Naive B cell (primary cell): ENCODE measurements at regions not wholly inside any gene's neighbourhood (a gene's known extent, or its start where the extent isn't known, plus 50 kb on each side); places are given as distances from the start of the nearest gene placed in this dataset.
"Not testable (repeated sequence)": the region's sequence is repeated elsewhere in the genome, so short reads cannot be mapped to it uniquely, and the experiment has no call there.

Source experiments
- ATAC-seq, 2 donors: fragments of 150-1000 bp; cut with Tn5 transposase; 2 replicates each; pipeline ENCODE4 v1.10.0; 2021; ENCODE audit warnings: low read depth in 2 of 2, mild to moderate bottlenecking in 2 of 2, moderate library complexity in 2 of 2
- DNase-seq: peaks from one replicate; pipeline ENCODE4 v3.0.0; 2022
- H3K27ac Mint-ChIP-seq, 6 donors: one replicate each; pipeline ENCODE4 v1.8.0; 2020 to 2022; ENCODE audit warnings: mild to moderate bottlenecking in 6 of 6, mixed read lengths in 6 of 6, moderate library complexity in 5 of 6, inconsistent platforms in 2 of 6
- H3K27me3 Mint-ChIP-seq, 3 donors: one replicate each; pipeline ENCODE4 v1.8.0; 2021 to 2022; ENCODE audit warnings: mixed read lengths in 3 of 3, mild to moderate bottlenecking in 1 of 3
- H3K36me3 Mint-ChIP-seq, 2 donors: one replicate each; pipeline ENCODE4 v1.8.0; 2020 to 2022; ENCODE audit warnings: mixed read lengths in 2 of 2, inconsistent platforms in 1 of 2, mild to moderate bottlenecking in 1 of 2
- H3K4me1 Mint-ChIP-seq, 3 donors: one replicate each; pipeline ENCODE4 v1.8.0; 2020 to 2022; ENCODE audit warnings: mixed read lengths in 3 of 3, inconsistent platforms in 1 of 3, mild to moderate bottlenecking in 1 of 3, moderate library complexity in 1 of 3
- H3K4me3 Mint-ChIP-seq, 8 donors: one replicate each; pipeline ENCODE4 v1.8.0; 2020 to 2022; ENCODE audit warnings: mild to moderate bottlenecking in 8 of 8, mixed read lengths in 8 of 8, moderate library complexity in 8 of 8, inconsistent platforms in 2 of 8
- H3K9me3 Mint-ChIP-seq, 7 donors: one replicate each; pipeline ENCODE4 v1.8.0; 2020 to 2022; ENCODE audit warnings: mixed read lengths in 7 of 7, mild to moderate bottlenecking in 5 of 7, inconsistent platforms in 2 of 7, moderate library complexity in 1 of 7

- Mint-ChIP-seq H3K4me3 (no peak overlapping the region), H3K27ac (no peak overlapping the region), H3K4me1 (no peaks in the 10 kb centered on the region), H3K36me3 (no peaks in the 10 kb centered on the region), H3K27me3 (peaks cover 0 to 3% (median 0%) of the 10 kb centered on the region in 3 donors), H3K9me3 (peaks cover 0 to 4% (median 0%) of the 10 kb centered on the region in 7 donors)
- ATAC-seq (no peak), DNase-seq (no peak)
These were observed 174.0 kb upstream of the IL15 start for GRCh38 chr4:141462361-141462760.

DNA sequence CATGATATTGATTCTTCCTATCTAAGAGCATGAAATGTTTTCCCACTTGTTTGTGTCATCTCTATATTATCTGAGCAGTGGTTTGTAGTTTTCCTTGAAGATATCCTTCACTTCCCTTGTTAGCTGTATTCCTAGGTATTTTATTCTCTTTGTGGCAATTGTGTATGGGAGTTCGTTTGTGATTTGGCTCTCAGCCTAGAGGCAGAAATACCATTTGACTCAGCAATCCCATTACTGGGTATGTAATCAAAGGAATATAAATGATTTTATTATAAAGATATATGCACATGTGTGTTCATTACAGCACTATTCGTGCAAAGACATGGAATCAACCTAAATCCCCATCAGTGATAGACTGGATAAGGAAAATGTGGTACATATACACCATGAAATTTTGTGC lies 172.7 kb upstream of the IL15 start:
- Mint-ChIP-seq H3K36me3 (no peaks in the 10 kb centered on the region), H3K27me3 (peaks cover 0 to 3% (median 0%) of the 10 kb centered on the region in 3 donors), H3K27ac (no peak overlapping the region), H3K9me3 (peaks cover 0 to 2% (median 0%) of the 10 kb centered on the region in 7 donors), H3K4me1 (no peaks in the 10 kb centered on the region), H3K4me3 (no peak overlapping the region)
- no peak for DNase-seq
- ATAC-seq = no peak

- H3K4me3 Mint-ChIP-seq = no peak overlapping the region
- no peak overlapping the region for H3K27ac Mint-ChIP-seq
- DNase-seq (no peak), ATAC-seq (no peak)
- H3K27me3 Mint-ChIP-seq = peaks cover 0 to 3% (median 0%) of the 10 kb centered on the region in 3 donors
- no peaks in the 10 kb centered on the region for H3K4me1 Mint-ChIP-seq
- H3K36me3 Mint-ChIP-seq = no peaks in the 10 kb centered on the region
- H3K9me3 Mint-ChIP-seq = no peaks in the 10 kb centered on the region
These were observed 172.0 kb upstream of the IL15 start for GRCh38 chr4:141464366-141464765.

- H3K27me3 Mint-ChIP-seq = peaks cover 0 to 3% (median 0%) of the 10 kb centered on the region in 3 donors
- no peaks in the 10 kb centered on the region for H3K4me1 Mint-ChIP-seq
- ATAC-seq (no peak), DNase-seq (no peak)
- H3K9me3 Mint-ChIP-seq = no peaks in the 10 kb centered on the region
- H3K36me3 Mint-ChIP-seq = no peaks in the 10 kb centered on the region
- no peak overlapping the region for H3K27ac Mint-ChIP-seq
- H3K4me3 Mint-ChIP-seq = no peak overlapping the region
These were observed 171.2 kb upstream of the IL15 start for GRCh38 chr4:141465171-141465570.

- ATAC-seq = no peak
- no peaks in the 10 kb centered on the region for H3K36me3 Mint-ChIP-seq
- no peak overlapping the region for H3K27ac Mint-ChIP-seq
- H3K9me3 Mint-ChIP-seq = no peaks in the 10 kb centered on the region
- H3K4me1 Mint-ChIP-seq = no peaks in the 10 kb centered on the region
- peaks cover 0 to 3% (median 0%) of the 10 kb centered on the region in 3 donors for H3K27me3 Mint-ChIP-seq
- H3K4me3 Mint-ChIP-seq = no peak overlapping the region
- DNase-seq = no peak
These were observed 169.2 kb upstream of the IL15 start for GRCh38 chr4:141467225-141467624.

GRCh38 chr4:141469392-141469791 lies 167.0 kb upstream of the IL15 start:
- no peaks in the 10 kb centered on the region for H3K9me3 Mint-ChIP-seq
- H3K27me3 Mint-ChIP-seq = no peaks in the 10 kb centered on the region
- H3K4me3 Mint-ChIP-seq = no peak overlapping the region
- no peaks in the 10 kb centered on the region for H3K36me3 Mint-ChIP-seq
- ATAC-seq (no peak), DNase-seq (no peak)
- no peaks in the 10 kb centered on the region for H3K4me1 Mint-ChIP-seq
- H3K27ac Mint-ChIP-seq = no peak overlapping the region

DNA sequence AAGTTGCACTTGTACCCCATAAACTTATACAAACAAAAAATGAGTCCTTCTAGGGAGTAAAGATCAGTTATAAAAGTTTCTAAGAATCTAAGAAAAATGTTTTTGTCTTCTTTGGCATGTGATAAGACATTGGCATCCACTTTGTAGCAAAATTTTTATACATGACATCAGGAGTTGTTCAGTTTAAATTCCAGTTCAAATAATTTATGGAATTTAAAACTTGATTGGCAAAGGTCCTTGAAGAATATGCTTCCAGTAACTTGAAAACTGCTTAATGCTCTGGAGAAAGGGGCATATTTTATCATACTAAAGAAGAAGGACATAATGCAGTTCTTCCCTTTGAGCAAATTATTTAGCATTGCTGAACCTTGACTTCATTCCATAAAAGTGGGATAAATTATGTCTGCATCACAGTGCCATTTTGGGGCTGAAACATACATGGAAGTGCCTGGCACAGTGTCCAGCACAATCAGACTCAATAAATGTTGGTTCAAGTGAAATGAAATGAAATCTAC lies 163.3 kb upstream of the IL15 start:
- Mint-ChIP-seq H3K9me3 (peaks cover 0 to 4% (median 2%) of the 10 kb centered on the region in 7 donors), H3K36me3 (no peaks in the 10 kb centered on the region), H3K4me3 (no peak overlapping the region), H3K27me3 (no peaks in the 10 kb centered on the region), H3K27ac (no peak overlapping the region), H3K4me1 (no peaks in the 10 kb centered on the region)
- ATAC-seq (no peak), DNase-seq (no peak)

DNA sequence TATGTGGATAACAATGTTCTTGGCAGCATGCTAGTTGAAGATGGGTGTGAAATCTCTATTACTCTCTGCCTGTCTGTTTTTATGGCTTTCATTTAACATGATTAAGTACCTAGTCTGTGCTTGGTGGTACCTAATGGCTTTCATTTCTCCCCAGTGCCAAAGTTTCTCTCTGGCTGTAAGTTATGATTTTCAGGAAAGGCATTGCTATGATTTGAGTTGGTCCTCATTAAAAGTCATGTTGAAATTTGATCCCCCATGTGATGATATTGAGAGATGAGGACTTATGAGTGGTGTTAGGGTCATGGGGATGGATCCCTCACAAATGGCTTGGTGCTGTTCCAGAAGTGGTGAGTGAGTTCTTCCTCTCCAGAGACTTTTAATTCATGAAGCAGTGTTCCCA lies 162.4 kb upstream of the IL15 start:
- Mint-ChIP-seq H3K27ac (no peak overlapping the region), H3K4me3 (no peak overlapping the region), H3K27me3 (no peaks in the 10 kb centered on the region), H3K4me1 (no peaks in the 10 kb centered on the region), H3K9me3 (peaks cover 0 to 5% (median 4%) of the 10 kb centered on the region in 7 donors), H3K36me3 (no peaks in the 10 kb centered on the region)
- no peak for DNase-seq
- no peak for ATAC-seq

DNA sequence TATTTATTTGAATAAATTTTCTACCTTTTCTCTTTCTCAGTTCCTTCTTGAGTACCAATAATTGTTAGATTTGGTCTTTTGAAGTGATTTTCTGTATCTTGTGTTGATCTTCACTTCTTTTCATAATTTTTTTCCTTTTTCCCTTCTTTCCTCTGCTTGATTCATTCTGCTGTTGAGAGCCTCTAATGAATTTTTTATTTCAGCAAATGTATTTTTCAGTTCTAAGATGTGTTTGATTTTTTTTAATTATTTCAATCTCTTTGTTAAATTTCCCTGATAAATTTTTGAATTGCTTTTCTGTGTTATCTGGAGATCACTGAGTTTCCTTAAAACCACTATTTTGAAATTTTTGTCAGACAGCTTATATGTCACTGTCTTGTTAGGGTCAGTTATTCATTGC lies 155.4 kb upstream of the IL15 start:
- Mint-ChIP-seq H3K27ac (no peak overlapping the region), H3K4me1 (no peaks in the 10 kb centered on the region), H3K9me3 (peaks cover 13 to 50% (median 35%) of the 10 kb centered on the region in 7 donors), H3K36me3 (peaks cover 5 to 13% of the 10 kb centered on the region in 2 donors), H3K4me3 (no peak overlapping the region), H3K27me3 (no peaks in the 10 kb centered on the region)
- DNase-seq (no peak), ATAC-seq (no peak)

- Mint-ChIP-seq H3K9me3 (peaks cover 18 to 56% (median 30%) of the 10 kb centered on the region in 7 donors), H3K36me3 (peaks cover 5 to 21% of the 10 kb centered on the region in 2 donors)
- DNase-seq, H3K4me3 Mint-ChIP-seq, H3K4me1 Mint-ChIP-seq, ATAC-seq, H3K27me3 Mint-ChIP-seq, H3K27ac Mint-ChIP-seq: not testable (repeated sequence)
These were observed 152.1 kb upstream of the IL15 start for GRCh38 chr4:141484298-141484697.

DNA sequence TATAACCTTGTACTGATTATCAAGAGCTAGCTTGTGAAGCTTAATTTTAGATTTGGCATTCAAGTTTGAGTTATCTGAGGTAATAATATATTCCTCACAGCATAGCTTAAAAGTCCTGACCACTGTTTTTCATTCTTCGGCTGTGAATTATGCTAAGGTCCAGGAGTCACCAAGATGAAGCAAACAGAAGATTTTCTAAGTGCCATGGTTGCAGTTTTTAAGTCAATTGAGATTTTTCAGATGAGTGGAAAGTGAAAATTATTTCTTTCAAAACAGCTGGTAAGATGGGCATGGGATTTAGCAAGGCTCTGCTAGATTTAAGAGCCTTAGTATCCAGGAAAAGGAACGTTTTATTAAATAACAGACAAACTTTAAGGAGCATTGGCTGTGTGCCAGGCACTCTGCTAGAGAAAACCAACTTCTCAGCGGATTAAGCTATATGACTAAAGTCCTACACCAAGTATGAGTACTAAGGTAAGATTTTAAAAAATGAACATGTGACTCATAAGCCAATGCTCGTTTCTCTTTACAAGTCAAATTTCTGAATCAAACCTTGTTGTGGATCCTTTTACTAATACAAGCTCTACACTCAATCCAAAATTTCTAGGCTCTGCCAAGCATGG lies 149.9 kb upstream of the IL15 start:
- Mint-ChIP-seq H3K27ac (no peak overlapping the region), H3K27me3 (no peaks in the 10 kb centered on the region), H3K9me3 (peaks cover 9 to 35% (median 13%) of the 10 kb centered on the region in 7 donors), H3K4me1 (no peaks in the 10 kb centered on the region), H3K36me3 (peaks cover 0 to 11% of the 10 kb centered on the region in 2 donors), H3K4me3 (no peak overlapping the region)
- no peak for ATAC-seq
- no peak for DNase-seq

GRCh38 chr4:141497627-141498026 lies 138.8 kb upstream of the IL15 start:
- H3K4me3 Mint-ChIP-seq = no peak overlapping the region
- H3K27me3 Mint-ChIP-seq = peaks cover 0 to 5% (median 0%) of the 10 kb centered on the region in 3 donors
- no peak for DNase-seq
- H3K4me1 Mint-ChIP-seq = peaks cover 0 to 2% (median 0%) of the 10 kb centered on the region in 3 donors
- H3K36me3 Mint-ChIP-seq = no peaks in the 10 kb centered on the region
- H3K27ac Mint-ChIP-seq = no peak overlapping the region
- no peak for ATAC-seq
- no peaks in the 10 kb centered on the region for H3K9me3 Mint-ChIP-seq

DNA sequence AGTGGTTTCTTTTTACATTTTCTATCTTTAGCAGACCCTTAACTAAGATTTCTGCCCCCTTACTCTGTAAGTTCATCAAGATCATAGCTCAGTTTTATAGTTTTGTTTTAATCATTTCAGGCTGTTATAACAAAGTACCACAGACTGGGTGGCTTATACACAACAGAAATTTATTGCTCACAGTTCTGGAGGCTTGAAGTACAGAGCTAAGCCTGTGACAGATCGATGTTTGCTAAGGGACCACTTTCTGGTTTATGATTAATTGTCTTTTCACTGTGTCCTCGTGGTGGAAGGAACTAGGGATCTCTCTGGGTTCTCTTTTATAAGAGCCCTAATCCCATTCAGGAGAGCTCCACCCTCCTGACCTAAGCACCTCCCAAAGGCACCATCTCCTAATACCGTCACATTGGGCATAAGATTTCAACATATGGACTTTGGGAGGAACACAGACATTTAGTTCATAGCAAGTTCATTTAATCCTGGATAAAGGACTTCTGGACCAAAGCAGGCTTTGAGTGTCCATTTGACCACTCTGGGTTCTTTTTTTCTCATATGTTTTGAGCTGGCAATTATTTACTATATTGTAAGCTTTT lies 137.0 kb upstream of the IL15 start:
- Mint-ChIP-seq H3K27me3 (peaks cover 0 to 5% (median 0%) of the 10 kb centered on the region in 3 donors), H3K36me3 (no peaks in the 10 kb centered on the region), H3K9me3 (peaks cover 0 to 3% (median 0%) of the 10 kb centered on the region in 7 donors), H3K4me1 (peaks cover 0 to 2% (median 0%) of the 10 kb centered on the region in 3 donors), H3K4me3 (no peak overlapping the region), H3K27ac (no peak overlapping the region)
- DNase-seq (no peak), ATAC-seq (no peak)

- no peaks in the 10 kb centered on the region for H3K36me3 Mint-ChIP-seq
- H3K27ac Mint-ChIP-seq = no peak overlapping the region
- H3K4me1 Mint-ChIP-seq = peaks cover 0 to 2% (median 0%) of the 10 kb centered on the region in 3 donors
These were observed 135.0 kb upstream of the IL15 start for GRCh38 chr4:141501395-141501794.

More at GRCh38 chr4:141501395-141501794, 135.0 kb upstream of the IL15 start:
- DNase-seq (no peak), ATAC-seq (no peak)
- H3K9me3 Mint-ChIP-seq = peaks cover 0 to 6% (median 0%) of the 10 kb centered on the region in 7 donors
- H3K27me3 Mint-ChIP-seq = no peaks in the 10 kb centered on the region
- H3K4me3 Mint-ChIP-seq = no peak overlapping the region
